ENCODE measurements at regions not wholly inside any gene's neighbourhood (a gene's known extent, or its start where the extent isn't known, plus 50 kb on each side); places are given as distances from the start of the nearest gene placed in this dataset.

- Histone ChIP-seq H3K9me1 (ENCODE audit: control insufficient read depth, insufficient read depth, low read length) (no peaks in the 10 kb centered on the region), H2AFZ (ENCODE audit: low read depth, low read length) (no peak overlapping the region), H3K4me1 (replicated peaks in 1 of 2; ENCODE audit: control insufficient read depth in 2 of 2, insufficient read depth in 2 of 2, low read length in 2 of 2) (no peaks in the 10 kb centered on the region), H3K9me3 (replicated peaks; ENCODE audit: control insufficient read depth, insufficient read depth, low read depth, low read length) (no peaks in the 10 kb centered on the region), H3K9ac (ENCODE audit: insufficient read depth in 1 of 2, low read depth in 2 of 2, low read length in 2 of 2) (no peak overlapping the region), H3K79me2 (ENCODE audit: control insufficient read depth, insufficient read depth, low read length) (peaks cover 3% of the 10 kb centered on the region; the same call in 1 of the 3 replicates), H3K27me3 (ENCODE audit: control insufficient read depth in 2 of 2, insufficient read depth in 2 of 2, low read length in 2 of 2) (no peaks in the 10 kb centered on the region), H3K4me2 (ENCODE audit: insufficient read depth, low read length) (no peak overlapping the region), H4K20me1 (replicated peaks; ENCODE audit: control insufficient read depth, insufficient read depth, low read length) (no peaks in the 10 kb centered on the region), H3K4me3 (no peak overlapping the region), H3K27ac (ENCODE audit: extremely low read depth, low read depth, low read length) (no peak overlapping the region), H3K36me3 (ENCODE audit: control insufficient read depth, insufficient read depth, low read length) (no peaks in the 10 kb centered on the region; the same call in 2 of the 3 replicates)
- DNase-seq (ENCODE audit: extremely low read depth in 1 of 4, low spot score in 3 of 4): no peak
- peak; percentile 51; the same call in 1 of the 2 replicates for TF ChIP-seq CBFA2T3 (IDR thresholded peaks at IDR 0.05)
- TF ChIP-seq RBM14 (IDR thresholded peaks at IDR 0.05; ENCODE audit: borderline replicate concordance, insufficient read depth, low read depth, low read length): no peak
- TF ChIP-seq NEUROD1 (IDR thresholded peaks at IDR 0.05; ENCODE audit: borderline replicate concordance, low read depth, low read length, partially characterized antibody): no peak
- no peak for TF ChIP-seq ZNF780A (CRISPR knock-in tag; IDR thresholded peaks at IDR 0.05)
- no peak for TF ChIP-seq BRCA1 (IDR thresholded peaks at IDR 0.05)
- TF ChIP-seq BRCA1 (CRISPR knock-in tag; IDR thresholded peaks at IDR 0.05): no peak
- no peak for TF ChIP-seq JUNB (CRISPR knock-in tag; conservative IDR thresholded peaks at IDR 0.05)
- no peak for TF ChIP-seq NCOA2 (IDR thresholded peaks at IDR 0.05; ENCODE audit: partially characterized antibody in 2 of 2)
- TF ChIP-seq RFX7 (CRISPR knock-in tag; IDR thresholded peaks at IDR 0.05): no peak
- no peak for TF ChIP-seq RBM22 (IDR thresholded peaks at IDR 0.05; ENCODE audit: low read depth, low read length, poor library complexity, severe bottlenecking)
- TF ChIP-seq TCF3 (CRISPR knock-in tag; IDR thresholded peaks at IDR 0.05): 0 out of 2 replicates have a peak, but pooled peaks have one; percentile 22
- TF ChIP-seq, protein P1, sequence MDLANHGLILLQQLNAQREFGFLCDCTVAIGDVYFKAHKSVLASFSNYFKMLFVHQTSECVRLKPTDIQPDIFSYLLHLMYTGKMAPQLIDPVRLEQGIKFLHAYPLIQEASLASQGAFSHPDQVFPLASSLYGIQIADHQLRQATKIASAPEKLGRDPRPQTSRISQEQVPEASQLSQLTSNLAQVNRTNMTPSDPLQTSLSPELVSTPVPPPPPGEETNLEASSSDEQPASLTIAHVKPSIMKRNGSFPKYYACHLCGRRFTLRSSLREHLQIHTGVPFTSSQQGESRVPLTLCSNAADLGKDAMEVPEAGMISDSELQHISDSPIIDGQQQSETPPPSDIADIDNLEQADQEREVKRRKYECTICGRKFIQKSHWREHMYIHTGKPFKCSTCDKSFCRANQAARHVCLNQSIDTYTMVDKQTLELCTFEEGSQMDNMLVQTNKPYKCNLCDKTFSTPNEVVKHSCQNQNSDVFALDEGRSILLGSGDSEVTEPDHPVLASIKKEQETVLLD (IDR thresholded peaks at IDR 0.05): no peak
- 0 out of 2 replicates have a peak, but pooled peaks have one; percentile 14 for TF ChIP-seq TAL1 (IDR thresholded peaks at IDR 0.05)
- POLR2A ChIA-PET: no interaction called here
- no peak for ATAC-seq
- CTCF ChIA-PET (ENCODE audit: low intra/inter-chr PET ratio): no interaction called here
- BruUV-seq (replicated peaks): no TSS peak
- 39% methylated on average over 1 of the region's 1 CpG for WGBS (ENCODE audit: insufficient coverage, low coverage, missing lambda C conversion rate)
- no peak for FAIRE-seq
- in situ Hi-C loops (cut with MboI): no loop called here
- intact Hi-C loops (cut with micrococcal nuclease): no loop called here
These were observed 220.0 kb upstream of the GRM7 start for GRCh38 chr3:6640907-6641306.
